ENCODE measurements at regions not wholly inside any gene's neighbourhood (a gene's known extent, or its start where the extent isn't known, plus 50 kb on each side); places are given as distances from the start of the nearest gene placed in this dataset.

- TF ChIP-seq CTCF (IDR thresholded peaks at IDR 0.05) = no peak
- no peak for TF ChIP-seq POLR2A (IDR thresholded peaks at IDR 0.05)
Measured at GRCh38 chr16:7167626-7168025, 165.0 kb upstream of the RBFOX1 start.

Measured in heart left ventricle (tissue), 13 donors.